Spleen (tissue), 11 donors: ENCODE measurements at regions not wholly inside any gene's neighbourhood (a gene's known extent, or its start where the extent isn't known, plus 50 kb on each side); places are given as distances from the start of the nearest gene placed in this dataset.

Experiments
- DNase-seq: peaks from one replicate; pipeline ENCODE4 v3.0.0-alpha.2; 2020
- H3K27ac ChIP-seq, 8 donors: fragments of 200-600 bp; sonication (generic) in 7 of 8; 1 replicate in 4 of 8; 2 replicates in 4 of 8; pipeline versions ENCODE4 v1.5.0 to v1.8.0; 2016 to 2021; ENCODE audit warnings: inconsistent platforms in 4 of 8, mild to moderate bottlenecking in 4 of 8, moderate library complexity in 1 of 8
- H3K27me3 ChIP-seq, 7 donors: fragments of 200-600 bp; sonication (generic) in 6 of 7; replicated peaks in 1 of 7; 1 replicate in 4 of 7; 2 replicates in 3 of 7; pipeline versions ENCODE4 v1.5.0 to v1.8.0; 2016 to 2021; ENCODE audit warnings: inconsistent platforms in 3 of 7, mild to moderate bottlenecking in 1 of 7
- H3K36me3 ChIP-seq, 6 donors: fragments of 200-600 bp; sonication (generic) in 5 of 6; 1 replicate in 4 of 6; 2 replicates in 2 of 6; pipeline versions ENCODE4 v1.5.0 to v1.8.0; 2016 to 2021; ENCODE audit warnings: inconsistent platforms in 2 of 6
- H3K4me1 ChIP-seq, 6 donors: fragments of 200-600 bp; sonication (generic) in 5 of 6; 1 replicate in 3 of 6; 2 replicates in 3 of 6; pipeline versions ENCODE4 v1.5.0 to v1.8.0; 2016 to 2021; ENCODE audit warnings: inconsistent platforms in 3 of 6
- H3K4me3 ChIP-seq, 8 donors: fragments of 200-600 bp; sonication (generic) in 7 of 8; 1 replicate in 4 of 8; 2 replicates in 4 of 8; pipeline versions ENCODE4 v1.5.0 to v1.8.0; 2016 to 2021; ENCODE audit warnings: inconsistent platforms in 4 of 8, mild to moderate bottlenecking in 4 of 8, moderate library complexity in 2 of 8
- H3K9me3 ChIP-seq, 8 donors: fragments of 200-600 bp; sonication (generic) in 7 of 8; 1 replicate in 4 of 8; 2 replicates in 4 of 8; pipeline versions ENCODE4 v1.5.0 to v1.8.0; 2016 to 2021; ENCODE audit warnings: inconsistent platforms in 4 of 8
- CTCF ChIP-seq, 11 experiments: fragments of 200-600 bp in 7 of 11; fragments of 450-650 bp in 4 of 11; sonication (generic) in 4 of 11; IDR thresholded peaks in 8 of 11; conservative IDR thresholded peaks in 3 of 11; 1 replicate in 7 of 11; 2 replicates in 4 of 11; pipeline versions ENCODE4 v1.4.0 to v1.8.0; 2016 to 2021; ENCODE audit warnings: antibody characterized with exemption in 11 of 11, inconsistent platforms in 4 of 11, mild to moderate bottlenecking in 1 of 11
- POLR2A ChIP-seq, 3 donors: fragments of 450-650 bp; IDR thresholded peaks; one replicate each; pipeline ENCODE4 v1.5.1; 2017; ENCODE audit warnings: antibody characterized with exemption in 3 of 3, mild to moderate bottlenecking in 1 of 3
- POLR2AphosphoS5 ChIP-seq, 3 donors: sonication (generic); formaldehyde crosslinking; IDR thresholded peaks; one replicate each; pipeline ENCODE4 v1.5.1; 2017; ENCODE audit warnings: antibody characterized with exemption in 3 of 3
- WGBS, 5 donors: extraction: QIAGEN DNeasy Blood & Tissue Kit in 3 of 5; methylation state at CpG; one replicate each; pipeline versions ENCODE4 v1.1.5 to v1.1.7; 2013 to 2018; 5-methylcytosine and 5-hydroxymethylcytosine counted together
- intact Hi-C: fragments of 100-400 bp; cut with DNase I; formaldehyde crosslinking; loops from one replicate; pipeline ENCODE4 v1.15.0; 2023; ENCODE audit warnings: low total_unique reads
- donor health status: healthy with polysubstance abuse.
- donor health status: DM: no; HTN: no; CAD: no; lungs with moderate emphysema.
- donor health status: DM: no; HTN: no; CAD: no.
- donor health status: Bipolar disorder and iron deficiency.
- donor health status: healthy.
- donor health status: DM: no; HTN: no; CAD: no.
- donor health status: DM: yes; HTN: yes; CAD: no.

DNA sequence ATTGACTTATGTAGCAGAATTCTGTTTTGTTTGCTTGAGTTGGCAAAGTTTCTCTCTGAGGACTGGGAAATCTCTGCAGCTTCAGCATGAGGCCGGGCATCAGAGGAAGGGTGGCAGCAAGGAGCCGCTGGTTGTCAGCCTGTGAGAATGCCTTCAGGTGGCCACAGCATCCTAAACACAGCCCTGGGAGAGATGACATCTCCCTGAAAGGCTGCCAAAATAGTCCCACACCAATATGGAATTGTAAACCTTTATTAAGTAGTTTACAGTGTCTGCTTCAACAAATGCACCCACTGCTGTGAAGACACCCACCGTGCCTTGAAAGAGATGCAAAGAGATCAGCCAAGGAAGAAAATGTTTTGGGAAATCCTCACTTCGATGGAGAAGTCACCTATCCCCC lies 609.7 kb upstream of the ARRDC4 start:
- Histone ChIP-seq H3K4me1 (no peaks in the 10 kb centered on the region), H3K27me3 (no peaks in the 10 kb centered on the region), H3K27ac (no peak overlapping the region), H3K4me3 (no peak overlapping the region), H3K9me3 (peaks cover 0 to 23% (median 9%) of the 10 kb centered on the region in 8 donors), H3K36me3 (no peaks in the 10 kb centered on the region)
- DNase-seq = no peak
- TF ChIP-seq POLR2AphosphoS5 (IDR thresholded peaks at IDR 0.05) (no peak), POLR2A (IDR thresholded peaks at IDR 0.05) (no peak), CTCF (IDR thresholded peaks at IDR 0.05 in 8 of 11, conservative IDR thresholded peaks at IDR 0.05 in 3 of 11) (no peak)
- 57 to 63% (median 59%) methylated on average over 4 of the region's 4 CpGs for WGBS, 5 donors
- intact Hi-C loops = no loop called here

- no peak overlapping the region for H3K27ac ChIP-seq
- no peaks in the 10 kb centered on the region for H3K36me3 ChIP-seq
- peaks cover 0 to 6% (median 0%) of the 10 kb centered on the region in 8 donors for H3K9me3 ChIP-seq
- TF ChIP-seq POLR2AphosphoS5 (IDR thresholded peaks at IDR 0.05) = no peak
- no peak for TF ChIP-seq POLR2A (IDR thresholded peaks at IDR 0.05)
- TF ChIP-seq CTCF (IDR thresholded peaks at IDR 0.05 in 8 of 11, conservative IDR thresholded peaks at IDR 0.05 in 3 of 11) = no peak
- 76 to 90% (median 82%) methylated on average over 3 of the region's 3 CpGs for WGBS, 5 donors
- no peak overlapping the region for H3K4me3 ChIP-seq
- H3K4me1 ChIP-seq = no peaks in the 10 kb centered on the region
- intact Hi-C loops = no loop called here
- no peaks in the 10 kb centered on the region for H3K27me3 ChIP-seq
- DNase-seq = no peak
Measured at GRCh38 chr15:97383516-97383915, 577.0 kb upstream of the ARRDC4 start.

GRCh38 chr15:97386940-97387339 lies 573.6 kb upstream of the ARRDC4 start:
- peaks cover 0 to 6% (median 0%) of the 10 kb centered on the region in 8 donors for H3K9me3 ChIP-seq
- no peaks in the 10 kb centered on the region for H3K27me3 ChIP-seq
- no peak for DNase-seq
- WGBS, 5 donors = 82 to 94% (median 87%) methylated on average over 5 of the region's 5 CpGs
- no peak overlapping the region for H3K27ac ChIP-seq
- intact Hi-C loops = no loop called here
- H3K36me3 ChIP-seq = no peaks in the 10 kb centered on the region
- peaks cover 0 to 3% (median 0%) of the 10 kb centered on the region in 6 donors for H3K4me1 ChIP-seq
- H3K4me3 ChIP-seq = no peak overlapping the region
- TF ChIP-seq POLR2A (IDR thresholded peaks at IDR 0.05) = no peak
- no peak for TF ChIP-seq CTCF (IDR thresholded peaks at IDR 0.05 in 8 of 11, conservative IDR thresholded peaks at IDR 0.05 in 3 of 11)
- no peak for TF ChIP-seq POLR2AphosphoS5 (IDR thresholded peaks at IDR 0.05)

- WGBS, 5 donors = 84 to 92% (median 89%) methylated on average over 4 of the region's 4 CpGs
- Histone ChIP-seq H3K9me3 (no peaks in the 10 kb centered on the region), H3K27ac (no peak overlapping the region), H3K4me1 (no peaks in the 10 kb centered on the region), H3K27me3 (no peaks in the 10 kb centered on the region), H3K4me3 (no peak overlapping the region), H3K36me3 (no peaks in the 10 kb centered on the region)
- intact Hi-C loops = no loop called here
- no peak for TF ChIP-seq CTCF (IDR thresholded peaks at IDR 0.05 in 8 of 11, conservative IDR thresholded peaks at IDR 0.05 in 3 of 11)
- no peak for TF ChIP-seq POLR2A (IDR thresholded peaks at IDR 0.05)
- TF ChIP-seq POLR2AphosphoS5 (IDR thresholded peaks at IDR 0.05) = no peak
- DNase-seq = no peak
Measured at GRCh38 chr15:97401195-97401594, 559.3 kb upstream of the ARRDC4 start.
